ENCODE measurements at regions not wholly inside any gene's neighbourhood (a gene's known extent, or its start where the extent isn't known, plus 50 kb on each side); places are given as distances from the start of the nearest gene placed in this dataset.

DNA sequence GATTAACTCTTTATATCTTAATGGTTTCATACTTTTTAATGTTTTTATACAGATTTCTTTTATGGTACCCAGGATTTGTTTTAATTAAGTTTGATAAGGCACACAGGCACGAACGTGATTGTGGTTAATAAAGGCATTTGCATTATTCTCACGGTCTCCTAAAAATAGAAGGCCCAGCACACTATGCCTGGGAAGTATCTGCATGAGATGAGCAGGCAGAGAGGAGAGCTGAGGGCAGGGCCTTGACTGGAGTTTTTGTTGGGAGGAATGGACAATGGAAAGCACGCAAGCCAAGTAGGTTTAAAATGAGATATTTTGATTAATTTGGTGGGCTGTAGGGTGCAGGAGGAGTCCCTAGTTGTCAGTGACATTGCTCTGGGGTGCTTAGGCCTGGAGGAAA lies 1714.3 kb upstream of the PCDH7 start:
- DNase-seq, result no peak
- Histone ChIP-seq H3K36me3 (replicated peaks in 1 of 2; ENCODE audit: insufficient read depth in 1 of 2, low read depth in 2 of 2) (no peaks in the 10 kb centered on the region), H3K4me1 (no peaks in the 10 kb centered on the region), H3K27me3 (no peaks in the 10 kb centered on the region), H3K4me3 (no peak overlapping the region), H3K9me3 (no peaks in the 10 kb centered on the region), H3K27ac (no peak overlapping the region)
- TF ChIP-seq, protein P1, sequence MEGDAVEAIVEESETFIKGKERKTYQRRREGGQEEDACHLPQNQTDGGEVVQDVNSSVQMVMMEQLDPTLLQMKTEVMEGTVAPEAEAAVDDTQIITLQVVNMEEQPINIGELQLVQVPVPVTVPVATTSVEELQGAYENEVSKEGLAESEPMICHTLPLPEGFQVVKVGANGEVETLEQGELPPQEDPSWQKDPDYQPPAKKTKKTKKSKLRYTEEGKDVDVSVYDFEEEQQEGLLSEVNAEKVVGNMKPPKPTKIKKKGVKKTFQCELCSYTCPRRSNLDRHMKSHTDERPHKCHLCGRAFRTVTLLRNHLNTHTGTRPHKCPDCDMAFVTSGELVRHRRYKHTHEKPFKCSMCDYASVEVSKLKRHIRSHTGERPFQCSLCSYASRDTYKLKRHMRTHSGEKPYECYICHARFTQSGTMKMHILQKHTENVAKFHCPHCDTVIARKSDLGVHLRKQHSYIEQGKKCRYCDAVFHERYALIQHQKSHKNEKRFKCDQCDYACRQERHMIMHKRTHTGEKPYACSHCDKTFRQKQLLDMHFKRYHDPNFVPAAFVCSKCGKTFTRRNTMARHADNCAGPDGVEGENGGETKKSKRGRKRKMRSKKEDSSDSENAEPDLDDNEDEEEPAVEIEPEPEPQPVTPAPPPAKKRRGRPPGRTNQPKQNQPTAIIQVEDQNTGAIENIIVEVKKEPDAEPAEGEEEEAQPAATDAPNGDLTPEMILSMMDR (IDR thresholded peaks at IDR 0.05), result no peak
- no peak for TF ChIP-seq POLR2A (IDR thresholded peaks at IDR 0.05)
- no peak for ATAC-seq
- WGBS, 2 donors, result 60 to 68% methylated on average over 4 of the region's 4 CpGs
- intact Hi-C loops (cut with DNase I), result no loop called here

DNA sequence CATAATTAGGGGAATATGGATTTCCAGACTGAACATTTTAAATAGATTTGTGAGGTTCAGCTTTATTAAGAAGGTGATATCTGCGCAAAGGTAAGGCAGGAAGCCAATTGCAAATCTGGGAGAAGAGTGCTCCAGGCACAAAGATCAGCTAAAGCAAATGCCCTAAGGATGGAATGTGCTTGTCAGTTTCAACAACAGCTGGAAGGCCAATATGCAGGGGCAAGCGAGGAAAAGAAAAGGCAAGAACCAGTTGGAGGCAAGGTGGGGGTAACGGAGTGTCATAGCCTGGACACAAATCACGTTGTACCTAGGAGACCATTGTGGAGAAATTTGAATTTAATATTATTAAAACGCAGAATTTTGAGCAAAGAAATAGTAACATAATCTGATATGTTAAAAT lies 1710.3 kb upstream of the PCDH7 start:
- Histone ChIP-seq H3K27me3 (no peaks in the 10 kb centered on the region), H3K4me1 (no peaks in the 10 kb centered on the region), H3K27ac (no peak overlapping the region), H3K4me3 (no peak overlapping the region), H3K9me3 (no peaks in the 10 kb centered on the region), H3K36me3 (replicated peaks in 1 of 2; ENCODE audit: insufficient read depth in 1 of 2, low read depth in 2 of 2) (no peaks in the 10 kb centered on the region)
- TF ChIP-seq, protein P1 (IDR thresholded peaks at IDR 0.05), result no peak
- no peak for TF ChIP-seq POLR2A (IDR thresholded peaks at IDR 0.05)
- no peak for ATAC-seq
- no peak for DNase-seq
- WGBS, 2 donors, result 49% methylated on average over 5 of the region's 5 CpGs
- intact Hi-C loops (cut with DNase I), result no loop called here

DNA sequence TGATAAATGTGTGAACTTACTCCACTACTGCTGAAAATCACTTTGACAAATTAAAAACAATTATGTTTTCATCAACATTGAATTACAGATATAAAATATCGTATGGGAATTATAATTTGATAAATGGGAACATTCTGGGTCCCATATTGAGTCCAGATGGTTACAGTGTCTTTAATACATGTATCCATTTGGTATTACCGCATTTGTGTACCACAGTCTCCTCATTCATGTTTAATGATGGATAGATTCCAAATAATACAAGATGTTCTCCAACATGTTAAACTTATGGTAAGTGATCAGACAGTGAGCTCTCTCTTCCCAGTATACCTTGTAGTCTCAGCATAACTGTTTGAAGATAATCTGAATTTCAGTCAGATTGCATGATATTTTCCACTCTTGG lies 1706.8 kb upstream of the PCDH7 start:
- no peak for DNase-seq
- no peaks in the 10 kb centered on the region for H3K27me3 ChIP-seq
- ATAC-seq, result no peak
- H3K36me3 ChIP-seq (replicated peaks in 1 of 2; ENCODE audit: insufficient read depth in 1 of 2, low read depth in 2 of 2), result no peaks in the 10 kb centered on the region
- no peak overlapping the region for H3K4me3 ChIP-seq
- H3K4me1 ChIP-seq, result no peaks in the 10 kb centered on the region
- no peaks in the 10 kb centered on the region for H3K9me3 ChIP-seq
- 40 to 50% methylated on average over 2 of the region's 2 CpGs for WGBS, 2 donors
- intact Hi-C loops (cut with DNase I), result no loop called here
- H3K27ac ChIP-seq, result no peak overlapping the region
- TF ChIP-seq, protein P1 (IDR thresholded peaks at IDR 0.05), result no peak
- TF ChIP-seq POLR2A (IDR thresholded peaks at IDR 0.05), result no peak

DNA sequence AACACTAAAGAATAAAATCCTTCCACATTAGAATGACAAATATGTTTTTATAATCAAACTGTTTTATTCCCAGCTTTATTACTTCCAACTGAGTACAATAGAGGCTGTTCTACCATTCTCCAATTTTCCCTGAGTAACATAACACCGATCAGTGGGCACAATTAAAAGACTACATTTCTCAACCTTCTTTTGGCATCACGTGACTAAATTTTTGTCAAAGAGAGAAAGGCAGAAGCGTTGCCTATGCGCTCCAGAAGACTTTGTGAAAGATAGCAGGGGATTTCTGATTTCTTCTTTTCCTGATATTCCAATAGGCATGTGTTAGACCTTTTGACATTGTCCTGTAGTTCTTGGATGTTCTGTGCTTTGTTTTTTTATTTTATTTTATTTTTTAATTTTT lies 1705.6 kb upstream of the PCDH7 start:
- no peak overlapping the region for H3K4me3 ChIP-seq
- no peaks in the 10 kb centered on the region for H3K9me3 ChIP-seq
- H3K27me3 ChIP-seq, result no peaks in the 10 kb centered on the region
- DNase-seq, result no peak
- TF ChIP-seq, protein P1 (IDR thresholded peaks at IDR 0.05), result no peak
- no peak for TF ChIP-seq POLR2A (IDR thresholded peaks at IDR 0.05)
- intact Hi-C loops (cut with DNase I), result no loop called here
- no peaks in the 10 kb centered on the region for H3K36me3 ChIP-seq (replicated peaks in 1 of 2; ENCODE audit: insufficient read depth in 1 of 2, low read depth in 2 of 2)
- 70 to 73% methylated on average over 4 of the region's 4 CpGs for WGBS, 2 donors
- no peaks in the 10 kb centered on the region for H3K4me1 ChIP-seq
- no peak overlapping the region for H3K27ac ChIP-seq
- ATAC-seq, result no peak

DNA sequence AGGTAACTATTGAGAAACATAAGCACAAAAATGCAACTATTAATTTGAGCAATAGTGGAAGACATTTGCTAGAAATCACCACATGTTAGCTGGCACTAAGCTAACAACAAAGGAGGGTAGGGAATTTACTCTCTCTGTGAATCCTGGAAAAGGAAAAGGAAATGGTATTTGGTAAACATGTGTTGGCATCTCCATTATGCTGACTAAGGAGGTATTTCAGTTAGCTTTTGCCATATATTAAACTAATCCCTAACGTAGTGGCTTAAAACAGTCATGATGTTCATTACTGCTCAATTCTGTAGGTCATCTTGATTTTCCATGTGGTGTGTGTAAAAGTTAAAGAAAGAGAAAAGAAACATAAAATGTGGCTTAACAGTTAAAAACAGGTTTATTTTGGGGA lies 1686.5 kb upstream of the PCDH7 start:
- Histone ChIP-seq H3K9me3 (no peaks in the 10 kb centered on the region), H3K36me3 (replicated peaks in 1 of 2; ENCODE audit: insufficient read depth in 1 of 2, low read depth in 2 of 2) (no peaks in the 10 kb centered on the region), H3K27ac (no peak overlapping the region), H3K27me3 (no peaks in the 10 kb centered on the region), H3K4me1 (no peaks in the 10 kb centered on the region), H3K4me3 (no peak overlapping the region)
- 37 to 51% methylated on average over 1 of the region's 1 CpG for WGBS, 2 donors
- no peak for TF ChIP-seq POLR2A (IDR thresholded peaks at IDR 0.05)
- TF ChIP-seq, protein P1 (IDR thresholded peaks at IDR 0.05), result no peak
- intact Hi-C loops (cut with DNase I), result no loop called here
- ATAC-seq (no peak), DNase-seq (no peak)

Measured in body of pancreas (tissue), 4 donors.